Testis (tissue), 2 donors: ENCODE measurements at regions not wholly inside any gene's neighbourhood (a gene's known extent, or its start where the extent isn't known, plus 50 kb on each side); places are given as distances from the start of the nearest gene placed in this dataset.

Source experiments
- POLR2A ChIP-seq: fragments of 450-650 bp; IDR thresholded peaks from one replicate; pipeline ENCODE4 v1.6.1; 2017; ENCODE audit warnings: antibody characterized with exemption, mild to moderate bottlenecking, moderate library complexity
- TF ChIP-seq, protein P1 (sequence below), 3 experiments: fragments of 450-650 bp in 2 of 3; fragments of 200-600 bp in 1 of 3; sonication (generic) in 1 of 3; IDR thresholded peaks; one replicate each; pipeline ENCODE4 v1.5.1; 2016 to 2019; ENCODE audit warnings: antibody characterized with exemption in 3 of 3, mild to moderate bottlenecking in 2 of 3, moderate library complexity in 1 of 3

DNA sequence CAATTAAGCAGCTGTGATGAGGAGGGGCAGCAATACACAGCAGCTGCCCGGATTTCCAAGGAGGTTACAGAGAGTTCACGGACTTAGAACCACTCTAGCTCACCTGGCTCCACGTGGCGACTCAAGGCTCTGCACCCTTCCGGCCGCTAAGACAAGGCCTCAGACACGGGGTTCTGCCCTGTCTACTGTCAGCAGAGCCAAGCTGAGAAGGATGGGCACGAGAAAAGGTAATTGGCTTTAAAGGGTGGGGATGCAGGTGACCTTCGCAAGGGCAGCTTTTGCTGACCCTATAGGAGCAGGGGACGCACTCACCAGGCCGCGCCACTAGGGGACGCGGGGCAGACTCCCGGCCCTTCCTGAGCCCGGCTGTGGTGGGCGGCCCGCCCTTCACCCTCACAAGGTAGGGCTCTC is 152.4 kb downstream of the KIF20B start:
- TF ChIP-seq, protein P1, sequence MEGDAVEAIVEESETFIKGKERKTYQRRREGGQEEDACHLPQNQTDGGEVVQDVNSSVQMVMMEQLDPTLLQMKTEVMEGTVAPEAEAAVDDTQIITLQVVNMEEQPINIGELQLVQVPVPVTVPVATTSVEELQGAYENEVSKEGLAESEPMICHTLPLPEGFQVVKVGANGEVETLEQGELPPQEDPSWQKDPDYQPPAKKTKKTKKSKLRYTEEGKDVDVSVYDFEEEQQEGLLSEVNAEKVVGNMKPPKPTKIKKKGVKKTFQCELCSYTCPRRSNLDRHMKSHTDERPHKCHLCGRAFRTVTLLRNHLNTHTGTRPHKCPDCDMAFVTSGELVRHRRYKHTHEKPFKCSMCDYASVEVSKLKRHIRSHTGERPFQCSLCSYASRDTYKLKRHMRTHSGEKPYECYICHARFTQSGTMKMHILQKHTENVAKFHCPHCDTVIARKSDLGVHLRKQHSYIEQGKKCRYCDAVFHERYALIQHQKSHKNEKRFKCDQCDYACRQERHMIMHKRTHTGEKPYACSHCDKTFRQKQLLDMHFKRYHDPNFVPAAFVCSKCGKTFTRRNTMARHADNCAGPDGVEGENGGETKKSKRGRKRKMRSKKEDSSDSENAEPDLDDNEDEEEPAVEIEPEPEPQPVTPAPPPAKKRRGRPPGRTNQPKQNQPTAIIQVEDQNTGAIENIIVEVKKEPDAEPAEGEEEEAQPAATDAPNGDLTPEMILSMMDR (IDR thresholded peaks at IDR 0.05) = peak in 1 of 3 experiments; percentile 18
- no peak for TF ChIP-seq POLR2A
